ENCODE measurements at regions not wholly inside any gene's neighbourhood (a gene's known extent, or its start where the extent isn't known, plus 50 kb on each side); places are given as distances from the start of the nearest gene placed in this dataset.
"Not testable (repeated sequence)": the region's sequence is repeated elsewhere in the genome, so short reads cannot be mapped to it uniquely, and the experiment has no call there.

- no peak for DNase-seq
Observed at GRCh38 chr21:26320596-26320995, 150.0 kb upstream of the APP start.

GRCh38 chr21:26307640-26308039, 137.1 kb upstream of the APP start:
- DNase-seq: no peak

GRCh38 chr21:26297851-26298250, 127.3 kb upstream of the APP start:
- no peak for DNase-seq

GRCh38 chr21:26293141-26293946, 122.8 kb upstream of the APP start:
- DNase-seq: no peak

- DNase-seq: no peak
Observed at GRCh38 chr21:26288026-26288425, 117.5 kb upstream of the APP start.

- no peak for DNase-seq
Observed at GRCh38 chr21:26284531-26284930, 114.0 kb upstream of the APP start.

GRCh38 chr21:26282058-26282457, 111.5 kb upstream of the APP start:
- DNase-seq: no peak

GRCh38 chr21:26281506-26281905, 110.9 kb upstream of the APP start:
- DNase-seq: no peak

GRCh38 chr21:26280775-26281174, 110.2 kb upstream of the APP start:
- DNase-seq: no peak

- DNase-seq: no peak
Observed at GRCh38 chr21:26280148-26280547, 109.6 kb upstream of the APP start.

GRCh38 chr21:26275801-26276200, 105.2 kb upstream of the APP start:
- no peak for DNase-seq

GRCh38 chr21:26273686-26274313, 103.2 kb upstream of the APP start:
- no peak for DNase-seq

- no peak for DNase-seq
Observed at GRCh38 chr21:26267389-26267788, 96.8 kb upstream of the APP start.

- no peak for DNase-seq
Observed at GRCh38 chr21:26246073-26246472, 75.5 kb upstream of the APP start.

GRCh38 chr21:26245428-26245827, 74.9 kb upstream of the APP start:
- DNase-seq: no peak

GRCh38 chr21:26238646-26239045, 68.1 kb upstream of the APP start:
- DNase-seq: no peak

- DNase-seq: no peak
Observed at GRCh38 chr21:26236281-26236680, 65.7 kb upstream of the APP start.

GRCh38 chr21:26233297-26233696, 62.7 kb upstream of the APP start:
- DNase-seq: not testable (repeated sequence)

- not testable (repeated sequence) for DNase-seq
Observed at GRCh38 chr21:26232491-26232890, 61.9 kb upstream of the APP start.

- no peak for DNase-seq
Observed at GRCh38 chr21:26227130-26227529, 56.6 kb upstream of the APP start.

- DNase-seq: no peak
Observed at GRCh38 chr21:26226724-26227123, 56.2 kb upstream of the APP start.

GRCh38 chr21:26225046-26225445, 54.5 kb upstream of the APP start:
- DNase-seq: no peak

GRCh38 chr21:26224366-26224765, 53.8 kb upstream of the APP start:
- DNase-seq: no peak
